ENCODE measurements at regions not wholly inside any gene's neighbourhood (a gene's known extent, or its start where the extent isn't known, plus 50 kb on each side); places are given as distances from the start of the nearest gene placed in this dataset.

DNA sequence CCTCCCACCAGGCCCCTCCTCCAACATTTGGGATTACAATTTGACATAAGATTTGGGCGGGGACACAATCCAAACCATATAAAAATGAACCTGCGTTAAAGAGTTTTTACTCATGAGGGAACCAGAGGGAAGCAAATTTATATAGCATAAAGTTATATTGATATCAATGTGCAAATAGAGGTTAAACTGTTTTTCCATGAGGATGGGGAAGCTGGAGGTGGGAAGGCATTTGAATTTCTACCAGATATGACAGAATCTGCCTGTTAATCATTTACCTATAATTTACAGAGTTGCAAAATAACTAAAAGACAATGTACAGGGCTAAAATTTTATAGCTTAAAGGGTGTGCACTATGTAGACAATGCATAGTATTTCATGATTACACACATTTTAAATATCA, 322.0 kb upstream of the FKBP1C start:
- Histone ChIP-seq H3K4me3 (ENCODE audit: insufficient read depth, low read length) (no peak overlapping the region), H3K79me2 (ENCODE audit: insufficient read depth, low read length) (no peaks in the 10 kb centered on the region), H4K20me1 (ENCODE audit: insufficient read depth, low read length) (no peaks in the 10 kb centered on the region), H2AFZ (ENCODE audit: low read length) (no peak overlapping the region), H3K27ac (ENCODE audit: low read depth, low read length) (no peak overlapping the region), H3K4me1 (ENCODE audit: insufficient read depth, low read length) (no peaks in the 10 kb centered on the region), H3K27me3 (ENCODE audit: insufficient read depth, low read length) (no peaks in the 10 kb centered on the region), H3K36me3 (ENCODE audit: insufficient read depth, low read length) (no peaks in the 10 kb centered on the region), H3K9me3 (ENCODE audit: low read depth, low read length) (no peaks in the 10 kb centered on the region), H3K4me2 (ENCODE audit: insufficient read depth, low read length) (no peak overlapping the region)
- DNase-seq (ENCODE audit: insufficient read length, low spot score, missing footprints), result no peak
- TF ChIP-seq, protein P1, sequence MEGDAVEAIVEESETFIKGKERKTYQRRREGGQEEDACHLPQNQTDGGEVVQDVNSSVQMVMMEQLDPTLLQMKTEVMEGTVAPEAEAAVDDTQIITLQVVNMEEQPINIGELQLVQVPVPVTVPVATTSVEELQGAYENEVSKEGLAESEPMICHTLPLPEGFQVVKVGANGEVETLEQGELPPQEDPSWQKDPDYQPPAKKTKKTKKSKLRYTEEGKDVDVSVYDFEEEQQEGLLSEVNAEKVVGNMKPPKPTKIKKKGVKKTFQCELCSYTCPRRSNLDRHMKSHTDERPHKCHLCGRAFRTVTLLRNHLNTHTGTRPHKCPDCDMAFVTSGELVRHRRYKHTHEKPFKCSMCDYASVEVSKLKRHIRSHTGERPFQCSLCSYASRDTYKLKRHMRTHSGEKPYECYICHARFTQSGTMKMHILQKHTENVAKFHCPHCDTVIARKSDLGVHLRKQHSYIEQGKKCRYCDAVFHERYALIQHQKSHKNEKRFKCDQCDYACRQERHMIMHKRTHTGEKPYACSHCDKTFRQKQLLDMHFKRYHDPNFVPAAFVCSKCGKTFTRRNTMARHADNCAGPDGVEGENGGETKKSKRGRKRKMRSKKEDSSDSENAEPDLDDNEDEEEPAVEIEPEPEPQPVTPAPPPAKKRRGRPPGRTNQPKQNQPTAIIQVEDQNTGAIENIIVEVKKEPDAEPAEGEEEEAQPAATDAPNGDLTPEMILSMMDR (IDR thresholded peaks at IDR 0.05; ENCODE audit: extremely low read depth, low read depth, low read length), result no peak

DNA sequence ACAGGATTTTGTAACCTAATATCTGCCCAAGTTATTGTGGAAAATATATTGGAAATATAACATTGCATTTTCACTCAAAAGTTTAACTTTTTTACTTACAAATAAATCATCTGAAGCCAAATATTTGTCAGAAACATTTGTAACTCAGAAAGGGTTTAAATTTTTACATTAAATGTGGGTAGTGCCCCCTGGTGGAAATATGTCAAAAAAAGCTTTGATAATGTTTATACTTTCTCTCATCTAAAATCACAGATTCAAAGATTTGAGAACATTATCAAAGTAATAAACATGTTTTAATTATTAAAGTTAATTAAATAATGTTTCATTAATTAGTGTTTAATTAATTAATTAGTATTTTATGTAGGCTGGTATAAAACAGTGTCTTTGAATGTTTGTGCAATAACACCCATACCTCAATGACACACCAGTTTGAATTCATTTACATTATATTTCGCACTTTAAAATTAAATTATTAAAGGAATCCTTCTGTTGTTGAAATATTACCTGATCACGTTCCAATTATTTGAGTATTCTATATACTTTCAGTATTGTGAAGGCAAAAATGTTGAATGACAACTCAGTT, 320.1 kb upstream of the FKBP1C start:
- Histone ChIP-seq H3K36me3 (ENCODE audit: insufficient read depth, low read length) (no peaks in the 10 kb centered on the region), H3K9me3 (ENCODE audit: low read depth, low read length) (no peaks in the 10 kb centered on the region), H3K27me3 (ENCODE audit: insufficient read depth, low read length) (no peaks in the 10 kb centered on the region), H3K4me3 (ENCODE audit: insufficient read depth, low read length) (no peak overlapping the region), H3K79me2 (ENCODE audit: insufficient read depth, low read length) (no peaks in the 10 kb centered on the region), H3K4me1 (ENCODE audit: insufficient read depth, low read length) (no peaks in the 10 kb centered on the region), H2AFZ (ENCODE audit: low read length) (no peak overlapping the region), H4K20me1 (ENCODE audit: insufficient read depth, low read length) (no peaks in the 10 kb centered on the region), H3K27ac (ENCODE audit: low read depth, low read length) (no peak overlapping the region), H3K4me2 (ENCODE audit: insufficient read depth, low read length) (no peak overlapping the region)
- DNase-seq (ENCODE audit: insufficient read length, low spot score, missing footprints), result no peak
- TF ChIP-seq, protein P1 (IDR thresholded peaks at IDR 0.05; ENCODE audit: extremely low read depth, low read depth, low read length), result peak; percentile 23

DNA sequence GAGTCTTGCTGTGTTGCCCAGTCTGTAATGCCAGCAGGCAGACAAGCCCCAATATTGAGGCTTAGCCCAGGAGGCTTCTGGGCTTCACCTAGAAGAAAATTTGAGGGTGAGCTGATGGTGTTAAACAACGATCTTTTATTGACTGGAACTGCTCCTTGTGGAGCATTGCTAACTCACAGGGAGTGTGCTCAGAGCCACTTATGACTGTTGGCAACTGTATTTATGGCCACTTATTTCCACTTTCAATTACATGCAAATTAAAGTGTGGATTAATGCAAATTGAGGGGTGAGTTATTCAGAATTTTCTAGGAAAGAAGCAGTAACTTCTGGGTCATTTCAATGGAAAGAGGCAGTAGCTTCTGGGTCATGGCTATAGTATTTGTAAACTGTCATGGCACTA, 317.2 kb upstream of the FKBP1C start:
- Histone ChIP-seq H3K4me3 (ENCODE audit: insufficient read depth, low read length) (no peak overlapping the region), H3K27ac (ENCODE audit: low read depth, low read length) (no peak overlapping the region), H4K20me1 (ENCODE audit: insufficient read depth, low read length) (no peaks in the 10 kb centered on the region), H3K4me2 (ENCODE audit: insufficient read depth, low read length) (no peak overlapping the region), H3K27me3 (ENCODE audit: insufficient read depth, low read length) (no peaks in the 10 kb centered on the region), H3K9me3 (ENCODE audit: low read depth, low read length) (no peaks in the 10 kb centered on the region), H2AFZ (ENCODE audit: low read length) (no peak overlapping the region), H3K4me1 (ENCODE audit: insufficient read depth, low read length) (no peaks in the 10 kb centered on the region), H3K79me2 (ENCODE audit: insufficient read depth, low read length) (no peaks in the 10 kb centered on the region), H3K36me3 (ENCODE audit: insufficient read depth, low read length) (no peaks in the 10 kb centered on the region)
- TF ChIP-seq, protein P1 (IDR thresholded peaks at IDR 0.05; ENCODE audit: extremely low read depth, low read depth, low read length), result no peak
- no peak for DNase-seq (ENCODE audit: insufficient read length, low spot score, missing footprints)

DNA sequence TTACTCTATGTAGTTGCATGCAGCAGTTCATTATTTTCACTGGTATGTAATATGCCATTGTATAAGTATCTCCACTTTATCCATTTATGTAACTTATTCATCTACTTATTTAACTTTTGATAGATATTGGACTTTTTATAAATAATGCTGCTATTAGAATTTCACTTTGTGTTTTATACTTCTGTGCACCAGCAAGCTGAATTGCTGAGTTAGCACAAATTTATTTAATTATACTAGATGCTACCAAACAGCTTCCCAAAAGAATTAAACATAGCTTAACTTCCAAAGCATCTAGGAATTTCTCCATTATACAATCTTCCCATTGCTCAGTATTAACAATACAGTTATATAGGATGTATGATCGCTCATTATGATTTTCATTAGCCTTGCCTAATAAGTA, 308.0 kb upstream of the FKBP1C start:
- no peaks in the 10 kb centered on the region for H3K9me3 ChIP-seq (ENCODE audit: low read depth, low read length)
- H4K20me1 ChIP-seq (ENCODE audit: insufficient read depth, low read length), result no peaks in the 10 kb centered on the region
- H3K4me2 ChIP-seq (ENCODE audit: insufficient read depth, low read length), result no peak overlapping the region
- H3K27me3 ChIP-seq (ENCODE audit: insufficient read depth, low read length), result no peaks in the 10 kb centered on the region
- H3K79me2 ChIP-seq (ENCODE audit: insufficient read depth, low read length), result no peaks in the 10 kb centered on the region
- H2AFZ ChIP-seq (ENCODE audit: low read length), result no peak overlapping the region
- no peak for DNase-seq (ENCODE audit: insufficient read length, low spot score, missing footprints)
- no peaks in the 10 kb centered on the region for H3K36me3 ChIP-seq (ENCODE audit: insufficient read depth, low read length)
- TF ChIP-seq, protein P1 (IDR thresholded peaks at IDR 0.05; ENCODE audit: extremely low read depth, low read depth, low read length), result no peak
- H3K4me1 ChIP-seq (ENCODE audit: insufficient read depth, low read length), result no peaks in the 10 kb centered on the region
- H3K4me3 ChIP-seq (ENCODE audit: insufficient read depth, low read length), result no peak overlapping the region
- H3K27ac ChIP-seq (ENCODE audit: low read depth, low read length), result no peak overlapping the region

All from osteoblast (primary cell).